Renal cortical epithelial cell (primary cell): ENCODE measurements at regions not wholly inside any gene's neighbourhood (a gene's known extent, or its start where the extent isn't known, plus 50 kb on each side); places are given as distances from the start of the nearest gene placed in this dataset.

Experiments
- DNase-seq: peaks from one replicate; pipeline ENCODE4 v3.0.0-alpha.2; 2011; ENCODE audit warnings: low read depth

- DNase-seq, result no peak
Measured at GRCh38 chr12:89185889-89186288, 166.4 kb downstream of the DUSP6 start.

GRCh38 chr12:89185181-89185580 is 167.1 kb downstream of the DUSP6 start:
- DNase-seq, result no peak

- DNase-seq, result peak; percentile 76
Measured at GRCh38 chr12:89183985-89184435, 168.3 kb downstream of the DUSP6 start.

DNA sequence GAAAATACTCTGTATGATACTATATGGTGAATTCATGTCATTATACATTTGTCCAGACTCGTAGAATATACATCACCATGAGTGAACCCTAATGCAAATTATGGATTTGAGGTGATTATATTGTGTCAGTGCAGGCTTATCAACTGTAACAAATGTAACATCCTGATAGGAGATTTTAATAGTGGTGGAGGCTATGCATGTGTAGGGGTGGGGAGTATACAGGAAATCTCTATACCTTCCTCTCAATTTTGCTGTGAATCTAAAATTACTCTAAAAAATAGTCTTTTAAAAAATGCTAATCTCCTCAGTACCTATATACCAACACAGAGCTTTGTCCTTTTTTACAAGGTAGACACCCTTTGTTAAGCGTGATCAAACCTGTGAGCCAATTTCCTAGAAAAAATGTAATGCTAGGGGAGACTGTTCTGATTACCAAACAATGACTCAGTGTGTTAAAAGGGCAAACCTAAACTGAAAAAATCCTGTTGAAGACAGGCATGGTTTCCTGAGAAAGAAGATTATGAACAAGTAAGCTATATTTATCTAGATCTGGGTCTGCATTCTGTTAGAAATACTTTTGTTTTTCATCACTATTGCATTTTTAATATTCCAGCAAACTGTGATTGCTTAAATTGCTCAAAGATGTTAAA is 170.9 kb downstream of the DUSP6 start:
- DNase-seq, result peak; percentile 88

DNA sequence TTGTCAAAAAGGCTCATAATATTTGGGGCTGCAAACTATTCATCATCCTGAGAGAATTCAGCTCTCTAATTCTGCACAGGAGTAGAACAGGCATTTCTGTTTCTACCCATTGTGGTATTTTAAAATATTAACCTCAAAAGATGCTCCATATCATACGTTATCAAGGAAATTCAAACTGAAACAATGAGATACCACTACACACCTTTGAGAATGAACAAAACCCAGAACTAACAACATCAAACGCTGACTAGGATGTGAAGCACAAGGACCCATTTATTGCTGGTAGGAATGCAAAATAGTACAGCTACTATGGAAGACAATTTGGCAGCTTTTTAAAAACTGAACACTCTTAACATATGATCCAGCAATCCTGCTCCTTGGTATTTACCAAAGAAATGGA is 171.8 kb downstream of the DUSP6 start:
- DNase-seq, result no peak

GRCh38 chr12:89179983-89180382 is 172.3 kb downstream of the DUSP6 start:
- peak; percentile 88 for DNase-seq

GRCh38 chr12:89179245-89179644 is 173.1 kb downstream of the DUSP6 start:
- no peak for DNase-seq

- no peak for DNase-seq
Measured at GRCh38 chr12:89177802-89178395, 174.4 kb downstream of the DUSP6 start.

DNA sequence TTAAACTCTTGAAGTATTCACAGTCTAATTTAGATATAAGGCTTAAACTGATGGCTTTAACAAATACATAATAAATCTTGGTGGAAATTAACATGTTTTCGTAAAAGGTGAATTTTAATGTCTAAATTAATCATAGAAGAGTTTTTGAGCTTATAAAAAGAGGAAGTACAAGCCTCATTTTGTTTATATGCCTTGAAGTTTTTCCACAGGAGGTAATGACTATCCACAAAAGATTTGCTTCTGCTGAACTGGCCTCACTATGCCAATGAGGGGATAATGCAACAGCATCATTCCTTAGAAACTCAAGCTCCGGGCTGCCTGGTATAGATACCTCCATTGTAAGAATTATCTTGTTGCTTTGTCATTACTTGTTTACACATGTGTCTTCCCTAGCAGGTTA is 175.6 kb downstream of the DUSP6 start:
- DNase-seq, result no peak

DNA sequence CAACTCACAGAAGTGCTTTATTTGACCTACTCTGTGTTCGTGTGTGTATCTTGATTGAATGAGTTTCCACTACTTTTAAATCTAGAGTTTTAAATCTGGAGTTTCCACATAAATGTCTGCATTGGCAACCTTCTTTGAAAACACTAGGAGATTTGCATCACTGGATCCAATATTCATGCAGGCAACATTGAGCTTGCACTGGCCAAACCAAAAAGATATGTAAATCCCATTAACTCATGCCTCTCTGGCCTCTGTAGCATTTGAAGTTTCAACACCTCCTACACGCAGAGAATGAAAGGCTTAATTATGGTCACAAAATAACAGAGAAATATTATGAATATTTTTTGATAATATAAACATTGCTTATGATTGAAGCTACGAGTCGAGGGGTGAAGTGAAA is 178.6 kb downstream of the DUSP6 start:
- DNase-seq, result no peak

- DNase-seq, result no peak
Measured at GRCh38 chr12:89173096-89173495, 179.2 kb downstream of the DUSP6 start.

DNA sequence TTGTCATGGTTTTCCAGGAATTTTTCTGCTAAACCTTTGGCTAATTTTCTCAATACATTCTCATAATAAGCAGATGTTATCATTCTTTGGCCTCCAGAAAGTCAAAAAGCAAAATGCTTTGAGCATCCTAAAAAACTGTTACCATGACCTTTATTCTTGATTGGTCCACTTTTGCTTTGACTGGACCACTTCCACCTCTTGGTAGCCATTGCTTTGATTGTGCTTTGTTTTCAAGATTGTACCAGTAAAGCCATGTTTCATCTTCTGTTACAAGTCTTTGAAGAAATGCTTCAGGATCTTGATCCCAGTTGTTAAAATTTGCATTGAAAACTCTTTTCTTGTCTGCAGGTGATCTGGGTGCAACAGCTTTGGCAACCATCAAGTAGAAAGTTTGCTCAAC is 180.1 kb downstream of the DUSP6 start:
- DNase-seq, result no peak

GRCh38 chr12:89169321-89169720 is 183.0 kb downstream of the DUSP6 start:
- DNase-seq, result no peak

- DNase-seq, result no peak
Measured at GRCh38 chr12:89167986-89168385, 184.3 kb downstream of the DUSP6 start.

GRCh38 chr12:89166525-89166934 is 185.8 kb downstream of the DUSP6 start:
- peak; percentile 56 for DNase-seq

- no peak for DNase-seq
Measured at GRCh38 chr12:89166121-89166520, 186.2 kb downstream of the DUSP6 start.

DNA sequence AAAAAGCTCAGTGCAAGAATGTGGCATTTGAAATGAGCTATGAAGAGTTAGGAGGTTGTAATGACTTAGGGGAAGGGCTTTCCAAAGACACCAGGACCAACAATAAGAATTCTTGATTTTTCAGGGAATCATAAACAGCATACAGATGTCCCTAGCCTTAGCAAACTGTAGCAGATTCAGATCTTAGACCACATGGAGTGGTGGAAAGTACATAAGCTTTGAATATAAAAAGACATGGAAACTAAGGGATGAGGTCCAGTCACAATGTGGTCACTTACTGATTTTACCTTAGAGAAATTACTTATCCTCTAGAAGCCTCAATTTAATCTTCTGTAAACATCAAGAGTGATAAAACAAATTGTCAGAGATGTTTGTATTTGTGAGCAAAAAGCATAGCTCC is 186.6 kb downstream of the DUSP6 start:
- DNase-seq, result no peak

DNA sequence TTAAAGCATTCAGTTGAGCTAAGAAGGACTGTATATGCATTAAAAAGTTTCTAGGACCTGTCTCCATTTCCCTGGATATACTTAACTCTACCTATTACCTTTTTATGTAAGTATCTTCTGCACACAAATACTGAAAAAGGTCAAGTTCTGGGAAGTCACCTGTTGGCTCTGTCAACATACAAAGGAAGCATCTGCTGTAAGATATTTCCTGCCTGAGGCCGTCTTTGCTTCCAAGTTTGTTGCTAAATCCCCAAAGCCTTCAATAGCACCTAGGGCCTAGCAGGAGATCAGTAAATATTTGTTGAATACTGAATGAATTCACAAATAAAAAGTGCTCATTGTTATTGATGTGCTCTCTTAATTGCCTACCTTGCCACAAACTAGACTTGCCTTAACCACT is 188.4 kb downstream of the DUSP6 start:
- no peak for DNase-seq

- peak; percentile 98 for DNase-seq
Measured at GRCh38 chr12:89162589-89163261, 189.6 kb downstream of the DUSP6 start.

GRCh38 chr12:89161557-89161956 is 190.7 kb downstream of the DUSP6 start:
- DNase-seq, result no peak

DNA sequence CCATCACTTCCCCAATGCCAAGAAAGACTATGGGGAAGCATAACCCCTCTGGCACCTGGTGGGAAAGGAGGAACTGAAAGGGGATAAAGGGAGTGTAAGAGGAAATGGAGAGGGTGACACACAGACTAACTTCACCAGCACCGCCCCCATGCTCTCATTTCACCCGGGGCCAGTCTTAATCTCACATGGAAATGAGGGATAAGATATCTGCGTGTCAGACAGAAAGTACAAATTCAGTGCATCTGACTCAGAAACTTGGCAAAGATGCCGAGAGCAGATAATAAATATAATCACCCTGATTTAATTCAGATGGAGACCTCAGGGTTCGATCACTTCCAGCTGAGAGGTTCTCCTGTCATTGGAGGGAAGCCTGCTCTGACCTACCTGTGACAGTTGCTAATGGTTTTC is 191.6 kb downstream of the DUSP6 start:
- DNase-seq, result peak; percentile 31

DNA sequence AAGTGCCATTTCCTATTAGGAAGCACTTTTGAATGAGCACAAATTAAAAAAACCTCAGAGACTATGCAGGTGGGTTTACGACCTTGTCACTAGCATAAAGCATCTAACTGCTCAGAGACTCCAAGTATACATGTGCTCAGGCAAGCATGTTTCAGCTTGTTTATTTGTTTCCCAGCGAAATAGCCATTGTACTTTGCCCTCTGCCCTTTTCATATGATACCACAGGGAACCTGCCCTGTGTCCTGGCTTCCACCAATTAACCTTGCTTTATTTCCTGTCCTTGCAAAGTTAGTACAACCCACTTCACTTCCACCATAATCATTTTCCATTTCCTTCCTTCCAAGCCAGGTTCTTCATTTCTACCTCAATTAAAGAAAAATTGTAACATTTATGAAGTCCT is 194.9 kb downstream of the DUSP6 start:
- no peak for DNase-seq

DNA sequence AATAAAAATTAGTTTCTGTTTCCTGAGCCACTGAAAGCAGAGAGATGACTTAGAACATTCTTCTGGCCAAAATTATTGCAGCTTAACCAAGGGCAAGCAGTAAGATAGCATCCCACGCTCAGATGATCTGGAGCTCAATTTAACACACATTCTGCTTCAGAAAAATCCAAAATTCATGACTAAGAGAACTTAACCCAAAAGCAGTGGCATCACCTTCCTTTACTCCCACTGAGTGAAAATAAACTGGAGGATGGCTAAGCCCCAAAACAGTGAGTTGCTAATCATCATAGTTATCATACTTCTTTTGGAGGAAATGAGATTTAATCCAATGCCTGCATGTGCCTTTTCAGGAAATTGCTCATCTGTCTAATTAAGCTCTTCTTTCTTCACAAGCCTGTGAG is 195.4 kb downstream of the DUSP6 start:
- no peak for DNase-seq
